ENCODE measurements at regions not wholly inside any gene's neighbourhood (a gene's known extent, or its start where the extent isn't known, plus 50 kb on each side); places are given as distances from the start of the nearest gene placed in this dataset.
A peak's percentile ranks its signal among the peaks of the same experiment; 100 is the strongest.
"Not testable (repeated sequence)": the region's sequence is repeated elsewhere in the genome, so short reads cannot be mapped to it uniquely, and the experiment has no call there.

DNA sequence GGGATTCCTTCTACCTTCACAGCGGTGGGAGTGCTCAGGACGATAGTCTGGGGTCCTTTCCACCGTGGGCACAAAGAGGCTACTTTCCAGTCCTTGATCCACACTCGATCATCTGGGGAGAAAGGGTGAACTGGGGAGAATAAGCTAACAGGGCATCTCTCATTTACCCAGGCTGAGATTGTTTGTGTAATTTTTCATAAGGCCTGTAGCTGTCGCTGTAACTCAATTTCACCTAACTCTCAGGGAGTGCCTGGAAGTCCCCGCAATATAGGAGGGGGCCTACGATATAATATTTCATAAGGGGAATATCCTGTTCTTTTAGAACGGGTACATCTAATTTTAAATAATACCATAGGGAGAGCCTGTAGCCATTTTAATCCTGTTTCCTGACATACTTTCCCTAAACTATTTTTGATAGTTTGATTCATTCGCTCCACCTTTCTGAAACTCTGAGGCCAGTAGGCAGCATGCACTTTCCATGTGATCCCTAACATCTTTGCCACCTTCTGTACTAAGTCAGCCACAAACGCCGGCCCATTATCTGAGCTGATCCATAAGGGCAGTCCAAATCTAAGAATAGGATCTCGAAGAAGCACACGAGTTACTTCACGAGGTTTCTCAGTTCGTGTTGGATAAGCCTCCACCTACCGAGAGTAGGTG is 127.2 kb upstream of the CCZ1B start:
- TF ChIP-seq, protein P1, sequence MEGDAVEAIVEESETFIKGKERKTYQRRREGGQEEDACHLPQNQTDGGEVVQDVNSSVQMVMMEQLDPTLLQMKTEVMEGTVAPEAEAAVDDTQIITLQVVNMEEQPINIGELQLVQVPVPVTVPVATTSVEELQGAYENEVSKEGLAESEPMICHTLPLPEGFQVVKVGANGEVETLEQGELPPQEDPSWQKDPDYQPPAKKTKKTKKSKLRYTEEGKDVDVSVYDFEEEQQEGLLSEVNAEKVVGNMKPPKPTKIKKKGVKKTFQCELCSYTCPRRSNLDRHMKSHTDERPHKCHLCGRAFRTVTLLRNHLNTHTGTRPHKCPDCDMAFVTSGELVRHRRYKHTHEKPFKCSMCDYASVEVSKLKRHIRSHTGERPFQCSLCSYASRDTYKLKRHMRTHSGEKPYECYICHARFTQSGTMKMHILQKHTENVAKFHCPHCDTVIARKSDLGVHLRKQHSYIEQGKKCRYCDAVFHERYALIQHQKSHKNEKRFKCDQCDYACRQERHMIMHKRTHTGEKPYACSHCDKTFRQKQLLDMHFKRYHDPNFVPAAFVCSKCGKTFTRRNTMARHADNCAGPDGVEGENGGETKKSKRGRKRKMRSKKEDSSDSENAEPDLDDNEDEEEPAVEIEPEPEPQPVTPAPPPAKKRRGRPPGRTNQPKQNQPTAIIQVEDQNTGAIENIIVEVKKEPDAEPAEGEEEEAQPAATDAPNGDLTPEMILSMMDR (IDR thresholded peaks at IDR 0.05; ENCODE audit: low read depth, low read length, missing control alignments) = peak; percentile 7
- DNase-seq (ENCODE audit: extremely low read depth, low read depth) = not testable (repeated sequence)

DNA sequence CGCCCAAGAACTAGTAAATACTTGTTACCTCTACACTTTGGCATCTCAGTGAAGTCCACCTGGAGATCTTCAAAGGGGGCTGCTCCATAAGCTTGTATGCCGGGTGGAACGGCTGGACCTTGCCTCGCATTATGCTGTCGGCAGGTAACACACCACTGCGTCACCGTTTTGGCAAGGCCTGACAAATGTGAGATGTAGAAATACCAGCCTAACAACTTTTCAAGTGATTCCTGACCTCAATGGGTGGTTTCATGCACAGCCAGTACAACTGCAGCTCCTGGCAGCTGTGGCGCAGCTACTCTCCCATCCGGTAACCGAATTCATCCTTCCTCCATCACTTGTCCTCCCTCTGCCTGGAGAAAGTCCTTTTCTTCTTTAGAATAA is 127.7 kb upstream of the CCZ1B start:
- not testable (repeated sequence) for H3K4me3 ChIP-seq (replicated peaks; ENCODE audit: low read depth, low read length)

More for the DNA sequence above, 127.2 kb upstream of the CCZ1B start:
- H3K4me3 ChIP-seq (replicated peaks; ENCODE audit: low read depth, low read length) = not testable (repeated sequence)

DNA sequence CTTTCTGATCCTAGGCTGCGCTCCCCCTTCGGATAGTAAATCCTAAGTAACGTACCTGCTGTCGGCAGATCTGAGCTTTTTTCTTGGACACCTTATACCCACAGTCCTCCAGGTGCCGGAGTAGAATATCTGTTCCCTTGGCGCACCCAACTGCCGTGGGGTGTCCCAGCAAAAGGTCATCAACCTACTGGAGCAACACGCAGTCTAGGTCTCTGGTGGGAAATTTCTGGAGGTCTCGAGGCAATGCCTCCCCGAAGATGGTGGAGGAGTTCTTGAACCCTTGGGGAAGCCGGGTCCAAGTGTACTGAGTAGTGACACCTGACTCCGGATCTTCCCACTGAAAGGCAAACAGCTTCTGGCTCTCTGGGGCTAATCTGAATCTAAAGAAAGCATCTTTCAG is 129.3 kb upstream of the CCZ1B start:
- DNase-seq (ENCODE audit: extremely low read depth, low read depth); H3K4me3 ChIP-seq (replicated peaks; ENCODE audit: low read depth, low read length): not testable (repeated sequence)

More for the DNA sequence above, 127.7 kb upstream of the CCZ1B start:
- not testable (repeated sequence) for DNase-seq (ENCODE audit: extremely low read depth, low read depth)

DNA sequence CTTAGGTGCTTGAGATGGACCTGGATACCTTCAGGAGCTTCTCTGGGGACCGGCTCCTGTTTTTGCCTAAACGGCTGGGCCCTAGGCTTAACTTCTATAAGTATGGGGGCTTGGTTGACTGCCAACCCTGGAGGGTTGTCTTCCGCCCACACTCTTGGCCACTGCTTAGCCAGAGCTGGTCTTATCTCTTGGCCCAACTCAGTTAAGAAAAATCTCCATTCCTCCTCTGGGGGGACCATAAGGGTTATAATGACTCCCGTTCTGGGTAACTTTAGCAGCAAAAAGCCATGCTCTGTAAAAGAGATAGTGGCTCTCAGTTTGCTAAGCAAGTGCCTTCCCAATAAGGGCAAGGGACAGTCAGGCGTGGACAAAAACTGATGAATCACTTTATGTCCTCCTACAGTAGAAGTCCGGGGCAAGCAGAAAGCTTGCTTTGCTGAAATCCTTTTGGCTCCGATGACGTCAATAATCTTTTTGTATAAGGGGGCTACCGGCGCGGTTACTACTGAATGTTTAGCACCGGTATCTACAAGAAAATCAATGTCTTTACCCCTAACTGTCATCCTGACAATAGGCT is 130.0 kb upstream of the CCZ1B start:
- H3K4me3 ChIP-seq (replicated peaks; ENCODE audit: low read depth, low read length); DNase-seq (ENCODE audit: extremely low read depth, low read depth): not testable (repeated sequence)

DNA sequence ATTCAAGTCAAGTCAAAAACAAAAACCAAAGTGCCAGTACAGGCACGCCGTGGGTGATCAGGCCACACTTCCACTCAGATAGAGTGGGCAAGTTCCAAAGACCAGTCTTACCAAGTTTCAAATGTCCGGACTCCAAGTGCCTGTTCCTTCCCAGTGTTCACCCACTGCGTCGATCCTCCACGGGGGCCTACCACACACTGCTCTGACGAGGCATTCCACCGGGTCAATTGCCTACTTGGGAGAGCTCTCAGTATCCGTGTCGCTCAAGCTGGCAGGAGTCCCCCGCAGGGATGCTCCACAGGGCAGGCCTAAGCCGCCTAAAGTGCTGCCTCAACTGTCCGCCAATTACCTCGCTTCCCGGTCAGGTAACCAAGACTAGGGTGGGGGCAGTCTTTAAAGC is 132.3 kb upstream of the CCZ1B start:
- H3K4me3 ChIP-seq (replicated peaks; ENCODE audit: low read depth, low read length); DNase-seq (ENCODE audit: extremely low read depth, low read depth): not testable (repeated sequence)

DNA sequence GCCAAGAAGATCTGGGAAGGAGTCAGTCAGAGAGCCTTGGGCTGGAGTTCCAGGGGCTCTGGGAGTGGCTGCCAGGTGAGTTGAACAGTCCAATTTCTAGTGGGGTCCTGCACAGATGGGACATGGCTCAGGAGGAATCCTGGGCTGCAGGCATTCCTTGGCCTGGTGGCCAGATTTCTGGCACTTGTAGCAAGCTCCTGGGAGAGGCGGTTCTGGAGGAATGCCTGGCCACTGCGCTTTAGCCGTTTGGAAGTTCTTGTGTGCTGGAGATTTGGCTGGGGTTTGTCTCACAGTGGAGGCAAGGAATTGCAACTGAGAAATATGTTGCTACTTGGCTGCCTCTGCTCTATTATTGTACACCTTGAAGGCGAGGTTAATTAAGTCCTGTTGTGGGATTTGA is 133.9 kb upstream of the CCZ1B start:
- H3K4me3 ChIP-seq (replicated peaks; ENCODE audit: low read depth, low read length); DNase-seq (ENCODE audit: extremely low read depth, low read depth): not testable (repeated sequence)

DNA sequence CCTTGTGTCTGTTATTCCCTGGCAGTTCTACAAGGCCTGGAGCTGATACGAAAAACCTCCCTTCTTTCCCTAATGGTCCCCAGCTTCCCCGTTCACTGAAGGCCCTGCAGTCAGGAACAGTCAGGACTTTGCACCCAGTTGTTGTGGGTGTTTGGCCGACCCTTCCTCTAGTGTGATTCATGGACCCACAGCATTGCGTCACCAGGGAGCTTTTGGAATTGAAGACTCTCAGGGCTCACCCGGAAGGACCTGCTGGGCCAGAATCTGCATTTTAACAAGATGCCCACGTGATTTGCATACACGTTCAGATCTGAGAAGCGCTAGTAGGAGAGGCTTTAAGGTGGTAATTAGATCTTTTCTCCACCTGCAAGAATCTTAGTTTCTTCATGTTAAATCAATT is 136.8 kb upstream of the CCZ1B start:
- H3K4me3 ChIP-seq (replicated peaks; ENCODE audit: low read depth, low read length); DNase-seq (ENCODE audit: extremely low read depth, low read depth): not testable (repeated sequence)

DNA sequence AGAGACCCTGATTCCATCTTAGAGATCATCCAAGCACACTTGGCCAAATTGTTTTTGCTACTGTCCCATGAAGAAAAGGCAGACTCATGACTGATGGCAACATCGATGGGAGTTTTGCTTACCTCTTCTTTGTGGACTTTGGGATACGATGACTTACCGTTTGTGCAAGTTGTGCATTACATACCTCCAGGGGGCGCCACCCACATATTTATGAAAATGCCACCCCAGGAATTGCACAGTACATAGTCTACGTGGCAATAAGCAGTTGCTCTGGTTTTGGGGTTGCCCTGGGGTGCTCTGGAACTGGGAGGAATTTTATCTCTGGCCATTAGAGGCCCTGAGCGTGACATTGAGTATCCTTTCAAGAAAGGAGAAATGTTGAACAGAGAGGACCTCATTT is 139.0 kb upstream of the CCZ1B start:
- DNase-seq (ENCODE audit: extremely low read depth, low read depth) = not testable (repeated sequence)

DNA sequence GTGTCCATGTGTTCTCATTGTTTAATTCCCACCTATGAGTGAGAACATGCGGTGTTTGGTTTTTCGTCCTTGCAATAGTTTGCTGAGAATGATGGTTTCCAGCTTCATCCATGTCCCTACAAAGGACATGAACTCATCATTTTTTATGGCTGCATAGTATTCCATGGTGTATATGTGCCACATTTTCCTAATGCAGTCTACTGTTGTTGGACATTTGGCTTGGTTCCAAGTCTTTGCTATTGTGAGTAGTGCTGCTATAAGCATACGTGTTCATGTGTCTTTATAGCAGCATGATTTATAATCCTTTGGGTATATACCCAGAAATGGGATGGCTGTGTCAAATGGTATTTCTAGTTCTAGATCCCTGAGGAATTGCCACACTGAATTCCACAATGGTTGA is 144.1 kb upstream of the CCZ1B start:
- H3K4me3 ChIP-seq (replicated peaks; ENCODE audit: low read depth, low read length); DNase-seq (ENCODE audit: extremely low read depth, low read depth): not testable (repeated sequence)

More for the DNA sequence above, 139.0 kb upstream of the CCZ1B start:
- H3K4me3 ChIP-seq (replicated peaks; ENCODE audit: low read depth, low read length) = not testable (repeated sequence)

DNA sequence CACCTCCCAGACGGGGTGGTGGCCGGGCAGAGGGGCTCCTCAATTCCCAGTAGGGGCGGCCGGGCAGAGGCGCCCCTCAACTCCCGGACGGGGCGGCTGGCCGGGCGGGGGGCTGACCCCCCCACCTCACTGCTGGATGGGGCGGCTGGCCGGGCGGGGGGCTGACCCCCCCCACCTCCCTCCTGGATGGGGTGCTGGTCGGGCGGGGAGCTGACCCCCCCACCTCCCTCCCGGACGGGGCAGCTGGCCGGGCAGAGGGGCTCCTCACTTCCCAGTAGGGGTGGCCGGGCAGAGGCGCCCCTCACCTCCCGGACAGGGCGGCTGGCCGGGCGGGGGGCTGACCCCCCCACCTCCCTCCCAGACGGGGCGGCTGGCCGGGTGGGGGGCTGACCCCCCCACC is 148.8 kb upstream of the CCZ1B start:
- not testable (repeated sequence) for DNase-seq (ENCODE audit: extremely low read depth, low read depth)

DNA sequence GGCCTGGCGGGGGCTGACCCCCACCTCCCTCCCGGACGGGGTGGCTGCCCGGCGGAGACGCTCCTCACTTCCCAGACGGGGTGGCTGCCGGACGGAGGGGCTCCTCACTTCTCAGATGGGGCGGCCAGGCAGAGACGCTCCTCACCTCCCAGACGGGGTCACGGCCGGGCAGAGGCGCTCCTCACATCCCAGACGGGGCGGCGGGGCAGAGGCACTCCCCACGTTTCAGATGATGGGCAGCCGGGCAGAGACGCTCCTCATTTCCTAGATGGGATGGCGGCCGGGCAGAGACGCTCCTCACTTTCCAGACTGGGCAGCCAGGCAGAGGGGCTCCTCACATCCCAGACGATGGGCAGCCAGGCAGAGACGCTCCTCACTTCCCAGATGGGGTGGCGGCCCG is 149.3 kb upstream of the CCZ1B start:
- DNase-seq (ENCODE audit: extremely low read depth, low read depth); H3K4me3 ChIP-seq (replicated peaks; ENCODE audit: low read depth, low read length): not testable (repeated sequence)

More for the DNA sequence above, 148.8 kb upstream of the CCZ1B start:
- H3K4me3 ChIP-seq (replicated peaks; ENCODE audit: low read depth, low read length) = not testable (repeated sequence)

DNA sequence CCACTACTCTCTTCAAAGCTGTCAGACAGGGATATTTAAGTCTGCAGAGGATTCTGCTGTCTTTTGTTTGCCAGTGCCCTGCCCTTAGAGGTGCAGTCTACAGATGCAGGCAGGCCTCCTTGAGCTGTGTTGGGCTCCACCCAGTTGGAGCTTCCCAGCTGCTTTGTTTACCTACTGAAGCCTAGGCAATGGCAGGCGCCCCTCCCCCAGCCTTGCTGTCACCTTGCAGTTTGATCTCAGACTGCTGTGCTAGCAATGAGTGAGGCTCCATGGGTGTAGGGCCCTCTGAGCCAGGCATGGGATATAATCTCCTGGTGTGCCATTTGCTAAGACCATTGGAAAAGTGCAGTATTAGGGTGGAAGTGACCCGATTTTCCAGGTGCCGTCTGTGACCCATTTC is 151.3 kb upstream of the CCZ1B start:
- DNase-seq (ENCODE audit: extremely low read depth, low read depth); H3K4me3 ChIP-seq (replicated peaks; ENCODE audit: low read depth, low read length): not testable (repeated sequence)

DNA sequence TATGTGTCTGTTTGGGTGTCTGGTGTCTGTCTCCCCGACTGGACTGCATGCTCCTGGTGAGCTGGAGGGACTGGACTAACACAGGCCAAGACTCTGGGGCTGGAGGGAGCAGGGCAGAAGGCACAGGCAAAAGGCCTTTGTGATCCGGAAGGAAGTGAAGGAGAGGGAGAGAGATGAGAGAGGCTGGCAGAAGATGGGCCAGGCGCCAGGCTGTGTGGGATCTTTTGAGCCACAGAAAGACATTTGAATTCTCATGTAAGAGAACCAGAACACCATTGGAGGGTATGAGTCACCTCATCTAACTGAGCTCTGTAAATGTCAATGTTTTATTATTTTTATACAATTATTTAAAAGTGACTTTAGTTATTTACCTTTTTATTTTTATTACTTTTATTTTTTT is 152.3 kb upstream of the CCZ1B start:
- H3K4me3 ChIP-seq (replicated peaks; ENCODE audit: low read depth, low read length); DNase-seq (ENCODE audit: extremely low read depth, low read depth): not testable (repeated sequence)

DNA sequence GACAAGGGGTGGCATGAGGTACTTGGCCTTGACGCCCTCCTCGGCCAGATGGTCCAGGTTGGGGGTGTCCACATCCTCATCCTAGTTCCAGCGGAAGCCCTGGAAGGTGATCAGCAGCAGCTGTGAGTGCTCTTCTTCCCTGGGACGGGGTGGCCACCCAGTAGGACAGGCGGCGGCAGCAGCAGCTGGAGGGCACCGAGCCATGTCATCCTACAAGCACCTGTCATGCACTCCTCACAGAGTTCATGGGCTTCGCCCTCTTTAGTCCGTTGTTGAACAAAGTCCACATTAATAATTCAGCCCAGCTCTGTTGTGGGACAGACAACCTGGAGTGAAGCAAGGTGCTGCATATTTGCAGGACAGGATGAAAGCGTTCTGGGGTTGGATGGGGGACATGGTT is 153.4 kb upstream of the CCZ1B start:
- not testable (repeated sequence) for H3K4me3 ChIP-seq (replicated peaks; ENCODE audit: low read depth, low read length); DNase-seq (ENCODE audit: extremely low read depth, low read depth)

DNA sequence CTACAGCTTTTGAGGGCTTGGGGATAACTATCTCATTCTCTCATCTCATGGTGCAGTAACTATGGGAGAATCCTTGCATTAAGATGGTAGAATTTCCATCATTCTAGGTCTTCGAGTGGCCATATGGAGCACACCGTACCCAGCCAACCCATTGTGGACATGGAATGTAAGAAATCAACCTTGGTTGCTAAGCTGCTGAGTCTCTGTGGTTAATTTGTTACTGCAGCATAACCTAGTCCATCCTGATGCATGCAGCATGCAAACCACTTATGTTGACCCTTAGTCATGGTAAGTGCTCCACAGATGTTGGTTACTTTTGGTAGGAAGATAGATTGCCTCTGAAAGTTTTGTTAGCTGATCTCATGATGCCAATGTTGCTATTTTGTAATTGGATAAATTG is 156.3 kb upstream of the CCZ1B start:
- not testable (repeated sequence) for DNase-seq (ENCODE audit: extremely low read depth, low read depth); H3K4me3 ChIP-seq (replicated peaks; ENCODE audit: low read depth, low read length)

DNA sequence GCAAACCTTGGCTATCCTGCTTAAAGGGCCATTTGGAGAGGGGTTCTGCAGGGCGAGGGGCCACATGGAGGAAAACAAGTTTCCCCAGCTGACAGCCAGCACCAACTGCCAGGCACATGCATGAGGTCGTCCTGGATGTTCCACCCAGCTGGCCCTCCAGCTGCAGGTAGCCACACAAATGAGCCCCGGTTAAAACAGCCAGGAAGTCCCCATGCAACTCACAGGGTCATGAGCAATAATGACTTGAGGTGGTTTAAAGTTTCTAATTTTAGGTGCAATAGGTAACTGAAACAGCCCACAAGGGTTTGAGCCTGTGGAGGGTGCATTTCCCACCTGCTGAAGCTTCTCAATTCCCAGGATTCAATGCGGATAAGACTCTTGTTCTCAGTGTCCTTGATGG is 160.8 kb upstream of the CCZ1B start:
- DNase-seq (ENCODE audit: extremely low read depth, low read depth); H3K4me3 ChIP-seq (replicated peaks; ENCODE audit: low read depth, low read length): not testable (repeated sequence)

DNA sequence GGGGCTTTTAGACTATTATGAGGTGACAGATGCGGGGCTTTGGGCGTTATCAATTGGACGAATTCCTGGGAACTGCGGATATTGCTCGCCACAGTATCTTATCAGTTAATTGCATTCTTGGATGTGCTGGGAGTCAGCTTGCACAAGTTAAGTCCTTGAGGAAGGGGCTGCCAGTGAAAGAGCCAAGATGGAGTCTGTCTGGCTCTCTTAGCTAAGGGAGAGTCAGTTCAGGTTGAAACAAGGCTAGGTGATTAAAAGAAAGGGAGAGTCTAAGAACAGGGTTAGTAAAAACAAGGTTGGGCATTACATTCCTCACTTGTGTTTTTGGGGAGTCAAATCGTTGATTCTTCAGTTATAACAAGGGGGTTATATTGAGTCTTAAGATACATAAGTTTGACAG is 162.5 kb upstream of the CCZ1B start:
- H3K4me3 ChIP-seq (replicated peaks; ENCODE audit: low read depth, low read length); DNase-seq (ENCODE audit: extremely low read depth, low read depth): not testable (repeated sequence)

DNA sequence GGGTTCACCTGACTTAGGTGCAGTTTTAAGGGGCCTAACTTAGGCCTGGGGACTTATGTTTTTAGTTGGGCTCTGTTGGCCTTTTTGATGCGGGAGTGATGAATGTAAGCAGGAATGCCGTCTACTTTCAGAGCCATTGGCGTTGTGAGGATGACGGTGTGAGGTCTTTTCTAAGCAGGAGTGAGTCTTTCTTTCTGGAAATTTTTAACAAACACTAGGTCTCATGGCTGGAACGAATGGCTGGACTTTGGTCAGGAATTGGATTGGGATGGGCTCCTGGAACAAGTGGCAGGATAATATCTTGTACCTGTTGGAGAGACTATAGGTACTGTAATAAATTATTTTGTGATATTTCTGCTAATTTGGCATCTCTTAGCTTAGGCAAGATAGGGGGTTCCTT is 163.9 kb upstream of the CCZ1B start:
- DNase-seq (ENCODE audit: extremely low read depth, low read depth); H3K4me3 ChIP-seq (replicated peaks; ENCODE audit: low read depth, low read length): not testable (repeated sequence)
